ENCODE measurements at regions not wholly inside any gene's neighbourhood (a gene's known extent, or its start where the extent isn't known, plus 50 kb on each side); places are given as distances from the start of the nearest gene placed in this dataset.

- DNase-seq, result no peak
These were observed 62.1 kb upstream of the MAP1LC3B2 start for GRCh38 chr12:116497051-116497591.

- DNase-seq, result no peak
These were observed 60.7 kb upstream of the MAP1LC3B2 start for GRCh38 chr12:116498471-116498870.

GRCh38 chr12:116502141-116502725 lies 56.9 kb upstream of the MAP1LC3B2 start:
- DNase-seq, result no peak

GRCh38 chr12:116502989-116503496 lies 56.1 kb upstream of the MAP1LC3B2 start:
- no peak for DNase-seq

GRCh38 chr12:116504438-116504837 lies 54.7 kb upstream of the MAP1LC3B2 start:
- no peak for DNase-seq

GRCh38 chr12:116506697-116507064 lies 52.5 kb upstream of the MAP1LC3B2 start:
- DNase-seq, result no peak

- no peak for DNase-seq
These were observed 50.7 kb upstream of the MAP1LC3B2 start for GRCh38 chr12:116508145-116509121.
